ENCODE measurements at regions not wholly inside any gene's neighbourhood (a gene's known extent, or its start where the extent isn't known, plus 50 kb on each side); places are given as distances from the start of the nearest gene placed in this dataset.

GRCh38 chr5:33079548-33079947, 361.2 kb upstream of the TARS1 start:
- H3K9ac ChIP-seq (ENCODE audit: low read length): no peak overlapping the region
- no peak overlapping the region for H3K27ac ChIP-seq (ENCODE audit: low read length)
- no peaks in the 10 kb centered on the region for H3K9me3 ChIP-seq (ENCODE audit: low read length)
- H3K4me3 ChIP-seq (ENCODE audit: low read length): no peak overlapping the region
- no peaks in the 10 kb centered on the region for H4K20me1 ChIP-seq (ENCODE audit: insufficient read depth)
- TF ChIP-seq POLR2AphosphoS5 (IDR thresholded peaks at IDR 0.05) (no peak), SMC3 (conservative IDR thresholded peaks at IDR 0.05; ENCODE audit: poor library complexity) (no peak), REST (IDR thresholded peaks at IDR 0.05; ENCODE audit: borderline replicate concordance) (no peak), TAF1 (IDR thresholded peaks at IDR 0.05; ENCODE audit: low read depth) (no peak)
- no peak overlapping the region for H3K4me2 ChIP-seq (ENCODE audit: low read length)
- no peaks in the 10 kb centered on the region for H3K36me3 ChIP-seq (ENCODE audit: insufficient read depth, low read length)
- H3K9me2 ChIP-seq (ENCODE audit: insufficient read depth, low read length): no peaks in the 10 kb centered on the region
- H3K79me2 ChIP-seq (replicated peaks; ENCODE audit: insufficient read depth, low read length): no peaks in the 10 kb centered on the region
- no peaks in the 10 kb centered on the region for H3K27me3 ChIP-seq (ENCODE audit: insufficient read depth, low read depth, low read length)
- no peak overlapping the region for H2AFZ ChIP-seq (ENCODE audit: low read depth, low read length)
- H3F3A ChIP-seq (ENCODE audit: insufficient read depth, low read length, poor library complexity, severe bottlenecking): no peaks in the 10 kb centered on the region

- Histone ChIP-seq H3K9me3 (ENCODE audit: low read length) (no peaks in the 10 kb centered on the region), H3K9me2 (ENCODE audit: insufficient read depth, low read length) (no peaks in the 10 kb centered on the region), H3F3A (ENCODE audit: insufficient read depth, low read length, poor library complexity, severe bottlenecking) (no peaks in the 10 kb centered on the region), H3K27ac (ENCODE audit: low read length) (no peak overlapping the region), H4K20me1 (ENCODE audit: insufficient read depth) (no peaks in the 10 kb centered on the region), H3K79me2 (replicated peaks; ENCODE audit: insufficient read depth, low read length) (no peaks in the 10 kb centered on the region), H2AFZ (ENCODE audit: low read depth, low read length) (no peak overlapping the region), H3K9ac (ENCODE audit: low read length) (no peak overlapping the region), H3K36me3 (ENCODE audit: insufficient read depth, low read length) (no peaks in the 10 kb centered on the region), H3K27me3 (ENCODE audit: insufficient read depth, low read depth, low read length) (no peaks in the 10 kb centered on the region), H3K4me2 (ENCODE audit: low read length) (no peak overlapping the region), H3K4me3 (ENCODE audit: low read length) (no peak overlapping the region)
- TF ChIP-seq SMC3 (conservative IDR thresholded peaks at IDR 0.05; ENCODE audit: poor library complexity) (no peak), TAF1 (IDR thresholded peaks at IDR 0.05; ENCODE audit: low read depth) (no peak), POLR2AphosphoS5 (IDR thresholded peaks at IDR 0.05) (no peak), RAD21 (conservative IDR thresholded peaks at IDR 0.05) (no peak), EZH2 (IDR thresholded peaks at IDR 0.05; ENCODE audit: borderline replicate concordance, insufficient read depth, low read length, poor library complexity, severe bottlenecking) (no peak), MXI1 (conservative IDR thresholded peaks at IDR 0.05; ENCODE audit: poor library complexity, severe bottlenecking) (no peak), REST (IDR thresholded peaks at IDR 0.05; ENCODE audit: borderline replicate concordance) (no peak), CTCF (IDR thresholded peaks at IDR 0.05; ENCODE audit: poor library complexity, severe bottlenecking) (no peak), EP300 (conservative IDR thresholded peaks at IDR 0.05; ENCODE audit: poor library complexity, severe bottlenecking) (no peak)
Measured at GRCh38 chr5:33080287-33080686, 360.5 kb upstream of the TARS1 start.

Measured in neural cell (in vitro differentiated cells).